AG09319 (cell line): ENCODE measurements at regions not wholly inside any gene's neighbourhood (a gene's known extent, or its start where the extent isn't known, plus 50 kb on each side); places are given as distances from the start of the nearest gene placed in this dataset.

ENCODE experiments used
- DNase-seq: peaks from one replicate; pipeline ENCODE4 v3.0.0-alpha.2; 2010; ENCODE audit warnings: low read depth; ENCODE audit errors: extremely low read depth
- TF ChIP-seq, protein P1 (sequence below): IDR thresholded peaks from 2 replicates; pipeline ENCODE4 v1.5.1; 2011; ENCODE audit warnings: low read depth, mild to moderate bottlenecking, inconsistent platforms, low read length, moderate library complexity

DNA sequence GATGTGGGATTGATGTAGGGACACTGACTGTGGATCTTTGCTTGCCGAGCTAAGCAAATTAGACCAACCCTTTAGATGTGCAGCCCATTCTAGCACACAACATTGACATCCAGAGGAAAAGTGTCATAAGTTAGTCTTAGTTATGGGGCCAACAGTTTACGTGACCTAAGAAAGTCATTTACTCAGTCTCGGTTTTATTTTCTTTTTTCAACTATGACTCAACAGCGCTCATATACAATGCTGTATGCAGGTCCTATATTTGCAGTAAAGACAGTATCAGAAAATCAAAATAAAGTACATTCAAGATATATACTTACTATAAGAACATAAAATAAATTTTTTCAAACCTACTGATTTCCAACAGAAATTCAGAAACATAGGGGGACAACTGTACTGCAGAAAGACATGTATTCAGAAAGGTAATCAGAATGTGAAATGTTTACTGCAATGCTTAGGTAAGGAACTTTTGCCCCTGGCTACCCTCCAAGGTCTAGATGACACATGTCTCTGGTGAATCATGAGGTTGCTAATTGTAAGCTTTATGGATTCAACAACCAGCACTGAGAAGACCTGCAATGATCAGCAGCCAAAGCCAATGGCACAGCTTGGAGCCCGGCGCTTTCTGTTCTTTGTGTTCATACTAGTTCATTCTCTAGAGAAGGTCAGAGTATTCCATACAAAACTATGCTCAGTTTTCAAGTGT is 317.5 kb upstream of the CNTN6 start:
- TF ChIP-seq, protein P1, sequence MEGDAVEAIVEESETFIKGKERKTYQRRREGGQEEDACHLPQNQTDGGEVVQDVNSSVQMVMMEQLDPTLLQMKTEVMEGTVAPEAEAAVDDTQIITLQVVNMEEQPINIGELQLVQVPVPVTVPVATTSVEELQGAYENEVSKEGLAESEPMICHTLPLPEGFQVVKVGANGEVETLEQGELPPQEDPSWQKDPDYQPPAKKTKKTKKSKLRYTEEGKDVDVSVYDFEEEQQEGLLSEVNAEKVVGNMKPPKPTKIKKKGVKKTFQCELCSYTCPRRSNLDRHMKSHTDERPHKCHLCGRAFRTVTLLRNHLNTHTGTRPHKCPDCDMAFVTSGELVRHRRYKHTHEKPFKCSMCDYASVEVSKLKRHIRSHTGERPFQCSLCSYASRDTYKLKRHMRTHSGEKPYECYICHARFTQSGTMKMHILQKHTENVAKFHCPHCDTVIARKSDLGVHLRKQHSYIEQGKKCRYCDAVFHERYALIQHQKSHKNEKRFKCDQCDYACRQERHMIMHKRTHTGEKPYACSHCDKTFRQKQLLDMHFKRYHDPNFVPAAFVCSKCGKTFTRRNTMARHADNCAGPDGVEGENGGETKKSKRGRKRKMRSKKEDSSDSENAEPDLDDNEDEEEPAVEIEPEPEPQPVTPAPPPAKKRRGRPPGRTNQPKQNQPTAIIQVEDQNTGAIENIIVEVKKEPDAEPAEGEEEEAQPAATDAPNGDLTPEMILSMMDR, result no peak
- no peak for DNase-seq

DNA sequence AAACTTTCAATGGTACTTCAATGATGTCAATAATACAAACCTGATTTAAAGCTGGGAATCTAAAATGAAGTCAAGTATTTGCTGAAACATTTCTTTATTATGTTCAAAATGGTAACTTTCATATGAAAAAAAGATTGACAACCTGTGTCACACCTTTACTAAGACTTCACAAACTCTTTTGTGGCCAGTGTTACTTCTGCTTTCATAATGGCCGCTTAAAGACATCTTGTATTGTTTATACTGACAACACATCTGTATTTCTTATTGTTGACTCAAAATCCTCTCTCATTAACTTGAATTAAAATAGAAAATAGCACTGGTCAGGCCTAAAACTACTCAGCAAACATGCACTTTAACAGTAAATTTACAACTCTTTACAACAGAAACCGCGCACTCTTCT is 312.3 kb upstream of the CNTN6 start:
- DNase-seq, result no peak
- TF ChIP-seq, protein P1, result no peak

DNA sequence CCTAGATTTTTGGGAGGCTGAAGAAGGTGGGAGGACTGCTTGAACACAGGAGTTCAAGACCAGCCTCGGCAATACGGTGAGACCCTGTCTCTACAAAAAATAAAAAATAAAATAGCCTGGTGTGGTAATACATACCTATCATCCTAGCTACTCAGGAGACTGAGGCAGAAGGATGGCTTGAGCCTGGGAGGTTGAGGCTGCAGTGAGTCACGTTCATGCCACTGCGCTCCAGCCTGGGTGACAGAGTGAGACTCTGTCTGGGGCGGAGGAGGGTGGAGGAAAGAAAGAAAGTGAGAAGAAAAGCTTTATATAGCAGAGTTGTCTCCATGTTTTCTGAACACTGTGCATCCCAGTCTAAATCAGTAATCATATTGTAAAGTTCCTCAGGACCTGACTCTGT is 301.4 kb upstream of the CNTN6 start:
- DNase-seq, result no peak
- TF ChIP-seq, protein P1, result no peak

DNA sequence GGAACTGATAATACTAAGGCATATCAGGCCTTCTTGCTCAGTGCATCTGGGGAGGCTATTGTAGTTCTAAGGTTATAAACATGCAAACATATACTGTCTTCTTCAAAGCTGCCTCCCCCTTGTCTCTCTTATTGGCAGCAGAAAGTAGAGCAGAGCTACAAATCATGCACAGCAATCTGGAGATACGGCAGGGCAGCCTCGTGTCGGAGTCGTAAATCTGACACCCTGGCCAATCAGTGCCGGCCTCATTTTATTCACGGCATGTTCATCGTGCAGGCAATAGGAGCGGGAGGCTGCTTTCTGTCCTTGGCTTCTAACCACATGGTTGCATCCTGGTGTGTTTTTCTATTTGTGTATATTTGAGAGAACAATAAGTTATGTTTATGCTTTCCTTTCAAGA is 300.2 kb upstream of the CNTN6 start:
- DNase-seq, result no peak
- TF ChIP-seq, protein P1, result no peak

DNA sequence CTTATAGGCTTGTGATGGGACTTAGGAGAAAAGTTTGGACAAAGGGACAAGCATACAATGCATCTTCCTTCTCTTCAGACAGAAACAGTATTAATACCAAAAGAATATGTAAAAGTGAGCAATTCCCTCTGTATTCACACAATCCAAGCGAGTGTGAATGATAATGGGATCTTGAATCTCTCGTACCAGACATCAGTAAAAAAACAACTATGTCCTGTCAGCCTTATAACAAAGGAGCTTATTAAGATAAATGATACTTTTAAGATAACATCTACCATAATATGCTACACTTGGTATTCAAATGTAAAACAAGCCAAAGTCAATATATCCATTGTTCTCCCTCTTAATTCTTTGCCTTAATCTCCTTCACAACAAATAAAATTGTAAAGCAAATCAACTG is 288.6 kb upstream of the CNTN6 start:
- no peak for DNase-seq
- TF ChIP-seq, protein P1, result no peak

DNA sequence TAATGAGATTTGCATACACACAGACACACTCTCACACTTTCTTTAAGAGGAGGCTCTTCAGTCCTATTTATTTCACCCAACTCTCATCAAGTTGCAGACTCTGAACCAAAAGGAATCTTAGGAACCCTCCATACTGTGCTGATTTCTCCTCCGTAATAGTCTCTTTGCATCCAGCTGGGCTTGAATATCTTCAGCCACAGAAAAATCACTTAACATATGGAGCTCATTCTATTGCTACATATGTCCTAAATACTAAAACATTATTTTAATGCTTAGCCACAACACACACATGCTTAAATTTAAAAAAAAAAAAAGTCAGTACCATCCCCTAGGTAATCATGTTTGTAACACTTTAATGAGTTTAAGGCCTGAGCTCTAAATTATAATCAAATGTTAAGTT is 287.5 kb upstream of the CNTN6 start:
- DNase-seq, result no peak
- TF ChIP-seq, protein P1, result no peak

DNA sequence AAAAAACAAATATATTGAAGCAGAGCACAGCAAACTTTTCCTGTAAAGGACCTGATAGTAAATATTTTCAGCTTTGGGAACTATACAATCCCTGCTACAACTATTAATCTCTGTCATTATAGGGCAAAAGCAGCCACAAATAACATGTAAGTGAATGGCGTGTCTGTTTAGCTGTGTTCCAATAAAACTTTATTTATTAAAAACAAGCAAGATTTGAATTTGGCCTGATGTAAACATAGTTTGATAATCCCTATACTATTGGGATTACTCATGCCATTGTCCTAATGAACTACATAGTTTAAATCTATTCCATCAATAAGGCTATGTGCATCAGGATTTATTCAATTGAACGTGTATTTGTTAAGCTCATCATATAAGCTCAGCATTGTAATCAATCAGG is 286.8 kb upstream of the CNTN6 start:
- TF ChIP-seq, protein P1, result no peak
- no peak for DNase-seq
